GM18498 (cell line): ENCODE measurements at regions not wholly inside any gene's neighbourhood (a gene's known extent, or its start where the extent isn't known, plus 50 kb on each side); places are given as distances from the start of the nearest gene placed in this dataset.
"Not testable (repeated sequence)": the region's sequence is repeated elsewhere in the genome, so short reads cannot be mapped to it uniquely, and the experiment has no call there.

Source experiments
- ATAC-seq: cut with Tn5 transposase; IDR thresholded peaks from one replicate; pipeline ENCODE4 v1.9.1; 2021; ENCODE audit warnings: mild to moderate bottlenecking, moderate library complexity; ENCODE audit not compliant: unreplicated experiment

- no peak for ATAC-seq
These were observed 160.3 kb upstream of the OLIG3 start for GRCh38 chr6:137654365-137654981.

- no peak for ATAC-seq
These were observed 161.1 kb upstream of the OLIG3 start for GRCh38 chr6:137655291-137655690.

DNA sequence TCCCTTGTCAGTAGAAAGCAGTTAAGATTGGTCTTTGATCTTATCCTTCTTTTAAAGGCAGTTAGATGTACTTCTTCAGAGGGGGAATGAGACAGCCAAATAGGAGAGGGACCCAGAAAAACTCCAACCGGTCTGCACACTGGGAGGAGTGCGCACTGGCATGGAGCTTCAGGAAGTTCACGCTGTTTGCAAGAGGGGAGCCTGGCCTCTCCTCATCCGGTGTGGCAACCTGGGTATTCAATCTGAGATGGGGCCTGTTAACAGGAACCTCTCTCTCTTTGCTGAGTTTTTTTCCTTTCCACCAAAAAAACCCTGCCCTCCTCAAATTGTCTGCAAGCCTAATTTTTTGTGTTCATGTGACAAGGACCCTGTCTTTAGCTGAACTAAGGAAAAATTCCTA, 162.5 kb upstream of the OLIG3 start:
- no peak for ATAC-seq

GRCh38 chr6:137657351-137657911, 163.2 kb upstream of the OLIG3 start:
- ATAC-seq = peak; percentile 41

GRCh38 chr6:137658287-137658686, 164.1 kb upstream of the OLIG3 start:
- ATAC-seq = no peak

DNA sequence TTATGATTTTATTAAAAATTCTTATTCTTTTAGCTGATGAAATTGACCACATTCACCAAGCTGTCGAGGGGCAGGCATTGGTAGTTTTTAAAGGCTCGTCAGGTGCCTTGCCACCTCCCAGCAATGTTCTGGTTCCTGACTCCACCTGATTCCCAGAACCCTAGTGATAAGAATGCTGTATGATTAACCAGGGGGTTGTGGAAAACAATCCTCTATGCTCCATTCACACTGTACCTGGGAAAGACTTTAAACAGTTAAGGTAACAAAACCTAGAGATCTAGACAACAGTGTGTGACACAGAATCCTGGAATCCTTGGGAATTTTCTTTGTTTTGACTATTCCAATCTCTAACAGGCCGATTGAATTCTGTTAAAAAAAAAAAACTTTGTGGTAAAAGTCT, 165.7 kb upstream of the OLIG3 start:
- no peak for ATAC-seq

- ATAC-seq = no peak
These were observed 166.1 kb upstream of the OLIG3 start for GRCh38 chr6:137660296-137660731.

- ATAC-seq = no peak
These were observed 167.4 kb upstream of the OLIG3 start for GRCh38 chr6:137661601-137662000.

DNA sequence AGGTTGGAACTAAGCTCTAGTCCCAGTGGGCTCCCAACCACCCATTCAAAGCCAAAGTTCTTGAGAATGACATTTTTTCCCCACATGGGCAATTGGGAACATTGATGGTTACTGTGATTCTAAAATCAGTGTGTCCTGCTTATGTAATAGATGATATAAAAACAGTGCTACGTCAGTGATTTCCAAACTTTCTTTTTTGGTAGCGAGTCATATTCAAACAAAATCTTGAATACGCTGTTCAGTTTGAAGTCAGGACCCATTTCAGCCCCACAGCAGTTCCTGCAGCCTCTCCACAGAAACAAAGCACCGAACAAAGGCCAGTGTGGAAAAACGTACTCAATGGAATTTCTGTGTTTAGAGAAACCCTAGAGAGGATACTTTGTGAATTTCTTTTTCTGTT, 170.0 kb upstream of the OLIG3 start:
- ATAC-seq = no peak

- no peak for ATAC-seq
These were observed 171.2 kb upstream of the OLIG3 start for GRCh38 chr6:137665342-137665934.

DNA sequence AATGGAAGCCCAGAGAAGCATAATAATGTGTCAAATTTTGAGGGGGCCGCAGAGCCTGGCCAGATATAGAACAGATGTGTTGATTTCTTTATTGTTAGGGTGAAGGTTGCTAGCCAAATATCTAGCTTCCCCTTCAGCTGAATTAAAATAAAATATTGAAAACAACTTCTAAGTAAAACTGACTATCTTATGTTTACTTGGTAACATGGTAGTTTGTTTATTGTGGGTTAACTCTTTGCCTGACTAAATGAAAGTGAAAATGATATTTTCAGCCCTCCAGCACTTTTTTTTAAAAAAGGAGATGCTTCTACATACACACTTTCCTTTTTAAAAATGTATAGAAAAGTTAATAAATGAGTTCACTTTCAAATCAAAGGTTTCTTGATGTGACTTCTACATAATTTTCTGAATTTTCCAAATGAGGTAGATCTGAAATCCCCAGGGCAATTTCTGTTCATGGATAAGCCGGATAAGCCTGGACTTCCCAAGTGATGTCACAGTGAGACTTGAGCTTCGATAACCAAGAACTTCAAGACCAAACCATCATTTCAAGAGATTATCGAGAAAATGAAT, 172.1 kb upstream of the OLIG3 start:
- ATAC-seq = no peak

GRCh38 chr6:137673603-137674002, 179.4 kb upstream of the OLIG3 start:
- no peak for ATAC-seq

DNA sequence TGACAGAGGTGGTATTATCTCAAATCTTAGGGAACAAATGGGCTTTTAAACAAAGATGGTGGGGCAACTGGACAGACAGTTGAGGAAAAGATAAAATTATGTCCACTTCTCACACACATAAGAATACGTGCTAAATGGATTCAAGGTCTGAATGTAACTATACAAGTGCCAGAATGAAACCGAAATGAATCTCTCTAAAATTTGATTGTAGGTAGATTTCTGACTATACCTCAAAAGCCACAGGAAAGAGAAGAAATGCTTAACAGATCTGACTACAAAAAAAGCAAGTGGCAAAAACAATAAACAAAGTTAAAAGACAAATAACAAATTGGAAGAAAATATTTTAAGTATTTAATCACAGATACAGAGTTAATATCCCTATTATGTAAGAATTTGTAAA, 182.7 kb upstream of the OLIG3 start:
- ATAC-seq = peak; percentile 51

DNA sequence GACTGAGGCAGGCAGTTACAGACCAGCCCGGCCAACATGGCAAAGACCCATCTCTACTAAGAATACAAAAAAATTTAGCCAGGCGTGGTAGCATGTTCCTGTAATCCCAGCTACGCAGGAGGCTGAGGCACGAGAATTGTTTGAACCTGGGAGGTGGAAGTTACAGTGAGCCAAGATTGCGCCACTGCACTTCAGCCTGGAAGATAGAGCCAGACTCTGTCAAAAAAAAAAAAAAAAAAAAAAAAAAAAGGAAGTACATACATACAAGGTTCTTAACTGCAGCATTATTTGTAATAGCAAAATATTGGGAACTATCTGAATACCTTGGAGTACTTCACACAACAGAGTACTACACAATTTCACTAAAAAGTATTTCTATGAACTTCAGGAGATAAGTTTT, 183.5 kb upstream of the OLIG3 start:
- ATAC-seq = no peak

- no peak for ATAC-seq
These were observed 184.3 kb upstream of the OLIG3 start for GRCh38 chr6:137678451-137678850.

DNA sequence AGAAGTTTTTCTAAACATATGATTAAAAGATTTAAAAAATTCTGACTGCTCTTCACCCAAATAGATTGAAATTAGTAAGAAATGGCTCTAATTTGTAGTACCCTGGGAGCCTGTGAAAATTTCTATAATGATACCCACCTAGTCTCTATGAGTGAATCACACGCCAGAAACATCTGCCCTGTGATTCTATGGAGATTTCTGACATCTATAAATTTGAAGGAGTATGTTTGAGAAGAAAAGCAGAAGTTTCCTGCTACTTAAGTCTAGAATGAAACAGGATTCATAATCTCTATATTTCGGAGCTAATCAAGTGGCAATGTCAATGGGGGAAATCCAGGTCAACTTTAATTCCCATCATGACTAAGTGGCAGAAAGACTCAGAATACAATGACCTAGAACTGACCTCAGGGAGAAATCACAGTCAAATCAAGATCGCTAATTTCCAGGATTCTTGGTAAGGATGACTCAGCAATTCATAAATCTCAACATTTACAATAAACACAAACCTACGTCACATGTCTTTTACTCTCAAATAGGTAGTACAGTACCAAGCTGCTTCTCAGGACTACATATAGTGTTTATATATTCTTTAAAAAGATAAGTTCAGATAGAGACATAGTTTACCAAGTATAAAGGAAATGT, 186.2 kb upstream of the TNFAIP3 start:
- no peak for ATAC-seq

DNA sequence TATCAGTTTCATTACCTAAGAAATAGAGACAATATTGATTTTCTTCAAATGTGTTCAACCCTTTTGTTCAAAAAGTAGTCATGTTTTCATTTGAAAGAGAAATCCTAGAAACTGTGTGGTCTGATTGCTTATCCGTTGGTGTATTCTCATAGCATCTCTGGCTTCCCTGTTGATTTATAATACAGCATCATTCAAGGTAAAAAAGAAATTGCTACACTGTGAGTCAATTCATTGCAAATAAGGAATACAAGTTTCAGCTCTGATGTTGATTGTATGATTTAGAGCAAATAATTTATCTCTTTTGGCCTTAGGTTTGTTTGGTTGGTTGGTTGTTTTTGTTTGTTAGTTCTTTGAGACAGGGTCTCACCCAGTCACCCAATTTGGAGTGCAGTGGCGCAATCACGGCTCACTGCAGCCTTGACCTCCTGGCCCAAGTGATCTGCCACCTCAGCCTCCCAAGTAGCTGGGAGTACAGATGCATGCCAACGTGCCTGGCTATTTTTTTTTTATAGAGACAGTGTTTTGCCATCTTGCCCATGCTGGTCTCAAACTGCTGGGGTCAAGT, 185.5 kb upstream of the TNFAIP3 start:
- ATAC-seq = no peak

GRCh38 chr6:137682658-137683057, 184.4 kb upstream of the TNFAIP3 start:
- not testable (repeated sequence) for ATAC-seq

- no peak for ATAC-seq
These were observed 183.1 kb upstream of the TNFAIP3 start for GRCh38 chr6:137683916-137684315.

DNA sequence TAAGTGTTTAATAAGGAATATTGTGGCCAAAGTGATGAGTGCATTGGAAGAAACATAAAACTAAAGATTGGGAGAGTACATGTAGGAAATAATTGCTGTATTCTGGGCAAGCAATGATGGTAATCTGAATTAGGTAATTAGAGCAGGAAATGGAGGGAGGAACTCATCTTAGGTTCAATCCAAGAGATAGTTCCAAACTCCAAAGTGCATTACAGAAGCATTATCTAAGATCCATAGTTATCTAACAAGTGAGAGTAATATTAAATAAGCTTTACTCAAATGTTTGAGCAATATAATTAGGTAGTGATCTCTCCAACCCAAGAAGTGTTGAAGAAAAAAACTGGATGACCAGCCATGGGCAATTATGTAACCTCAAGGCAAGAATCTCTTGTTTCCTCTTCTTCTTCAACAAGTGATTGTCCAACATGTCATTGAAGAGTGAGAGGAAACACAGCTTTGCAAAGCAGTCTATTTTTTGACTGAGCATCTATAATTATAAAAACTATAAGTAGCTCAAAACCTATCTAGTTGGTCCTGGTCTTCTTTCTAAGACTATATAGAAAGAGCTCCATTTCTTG, 181.2 kb upstream of the TNFAIP3 start:
- ATAC-seq = no peak

DNA sequence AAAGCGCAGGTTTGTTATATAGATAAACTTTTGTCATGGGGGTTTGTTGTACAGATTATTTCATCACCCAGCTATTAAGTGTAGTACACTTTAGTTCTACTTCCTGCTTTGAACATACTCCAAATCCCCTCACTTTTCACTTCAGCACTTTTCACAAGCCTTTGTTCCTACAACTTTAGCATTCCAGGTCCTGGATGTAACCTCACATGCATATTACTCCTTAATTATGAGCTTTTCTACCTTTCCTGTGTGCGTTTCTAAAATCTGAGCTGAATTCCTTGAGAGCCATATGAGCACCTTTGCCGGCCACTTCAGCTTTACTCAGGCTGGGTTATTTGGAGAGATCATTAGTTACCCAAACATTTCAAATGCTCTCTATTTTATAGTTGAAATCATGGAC, 179.2 kb upstream of the TNFAIP3 start:
- ATAC-seq = peak; percentile 17
